Eye (tissue), 1 donor: ENCODE measurements at regions not wholly inside any gene's neighbourhood (a gene's known extent, or its start where the extent isn't known, plus 50 kb on each side); places are given as distances from the start of the nearest gene placed in this dataset.
"Not testable (repeated sequence)": the region's sequence is repeated elsewhere in the genome, so short reads cannot be mapped to it uniquely, and the experiment has no call there.

Experiments used
- DNase-seq: peaks from one replicate; pipeline ENCODE4 v3.0.0-alpha.2; 2015

DNA sequence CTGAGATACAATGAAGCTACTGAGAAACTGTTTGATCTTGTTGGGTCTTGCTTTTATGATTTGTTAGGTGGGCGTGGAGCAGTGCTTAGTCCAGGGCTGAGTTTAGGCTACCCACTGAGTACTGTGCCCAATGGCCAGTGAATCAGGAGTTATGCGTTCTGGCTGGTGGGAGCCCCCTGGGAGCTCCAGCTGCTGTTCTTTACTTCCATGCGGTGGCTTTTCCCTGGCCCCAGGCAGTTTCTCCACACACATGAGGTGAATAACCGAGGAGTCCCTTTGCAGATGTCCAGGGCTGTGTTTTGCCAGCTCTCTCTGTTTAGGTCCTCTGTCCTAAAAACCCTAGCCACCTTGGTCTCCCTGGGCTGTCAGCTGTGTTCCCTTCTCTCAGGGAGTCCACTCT, 106.5 kb downstream of the KLF13 start:
- peak; percentile 38 for DNase-seq

DNA sequence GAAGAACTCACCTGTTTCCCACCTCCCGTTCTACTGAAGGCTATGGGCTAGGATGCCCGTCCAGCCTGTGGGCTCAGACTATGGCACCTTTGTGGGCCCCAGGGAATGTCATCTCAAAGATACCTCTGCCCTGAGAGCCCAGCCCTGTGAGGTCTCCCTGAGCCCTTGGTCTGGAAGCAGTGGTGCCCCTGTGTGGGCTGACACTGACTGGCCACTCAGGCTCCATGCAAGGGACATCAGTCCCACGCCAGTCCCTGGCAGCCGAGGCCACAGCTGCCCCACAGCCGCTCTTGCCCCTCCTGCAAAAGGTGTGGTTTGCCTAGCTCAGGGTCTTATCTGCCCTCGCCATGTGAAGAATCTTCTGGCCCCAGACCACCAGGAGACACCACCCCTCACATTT, 106.9 kb downstream of the KLF13 start:
- no peak for DNase-seq

DNA sequence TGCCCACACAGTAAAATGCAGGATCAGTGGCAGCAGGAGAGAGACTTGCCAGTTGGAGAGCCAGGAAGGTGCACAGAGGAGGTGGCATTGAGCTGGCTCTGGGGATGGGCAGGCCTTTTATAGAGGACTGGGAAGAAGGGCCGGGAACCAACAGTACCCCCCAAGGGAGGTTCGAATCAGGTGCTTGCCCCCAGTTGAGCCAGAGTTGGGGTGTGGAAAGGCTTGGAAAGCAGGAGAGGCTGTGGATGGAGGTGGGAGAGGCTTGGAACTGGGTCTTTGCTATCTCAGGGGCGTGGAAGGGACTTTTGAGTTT, 107.6 kb downstream of the KLF13 start:
- DNase-seq, result no peak

DNA sequence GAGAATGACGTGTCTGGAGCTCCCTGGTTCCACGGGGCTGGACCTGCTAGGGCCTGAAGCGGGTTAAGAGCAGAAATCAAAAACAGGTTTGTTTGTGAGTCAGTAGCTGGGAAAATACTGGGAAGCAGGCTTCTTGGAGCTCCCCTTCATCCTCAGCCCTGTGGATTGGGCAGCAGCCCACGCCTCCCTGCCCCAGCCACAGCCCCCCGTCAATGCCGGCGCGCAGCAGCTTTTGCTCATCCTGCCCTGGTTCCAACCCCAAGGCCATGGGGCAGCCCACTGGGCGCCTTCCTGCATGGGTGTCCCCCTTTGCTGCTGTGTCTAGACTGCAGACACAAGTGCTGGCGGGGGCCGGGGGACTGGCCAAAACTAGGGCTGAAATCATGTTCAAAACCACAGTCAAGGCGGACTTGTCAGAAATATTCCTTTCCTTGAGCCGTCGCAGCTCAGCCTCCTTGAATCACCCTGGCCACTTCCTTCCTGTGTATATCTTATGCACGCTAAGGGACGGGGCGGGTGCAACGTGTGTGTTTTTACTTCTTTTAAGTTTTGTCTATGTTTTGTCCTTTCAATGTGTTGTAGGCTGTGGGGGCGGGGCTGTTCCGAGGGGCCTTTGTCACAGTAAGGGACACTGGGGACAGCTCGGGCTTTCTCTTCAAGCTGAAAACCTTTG, 108.1 kb downstream of the KLF13 start:
- DNase-seq, result no peak

- peak; percentile 85 for DNase-seq
These were observed 108.8 kb downstream of the KLF13 start for GRCh38 chr15:31435261-31435911.

DNA sequence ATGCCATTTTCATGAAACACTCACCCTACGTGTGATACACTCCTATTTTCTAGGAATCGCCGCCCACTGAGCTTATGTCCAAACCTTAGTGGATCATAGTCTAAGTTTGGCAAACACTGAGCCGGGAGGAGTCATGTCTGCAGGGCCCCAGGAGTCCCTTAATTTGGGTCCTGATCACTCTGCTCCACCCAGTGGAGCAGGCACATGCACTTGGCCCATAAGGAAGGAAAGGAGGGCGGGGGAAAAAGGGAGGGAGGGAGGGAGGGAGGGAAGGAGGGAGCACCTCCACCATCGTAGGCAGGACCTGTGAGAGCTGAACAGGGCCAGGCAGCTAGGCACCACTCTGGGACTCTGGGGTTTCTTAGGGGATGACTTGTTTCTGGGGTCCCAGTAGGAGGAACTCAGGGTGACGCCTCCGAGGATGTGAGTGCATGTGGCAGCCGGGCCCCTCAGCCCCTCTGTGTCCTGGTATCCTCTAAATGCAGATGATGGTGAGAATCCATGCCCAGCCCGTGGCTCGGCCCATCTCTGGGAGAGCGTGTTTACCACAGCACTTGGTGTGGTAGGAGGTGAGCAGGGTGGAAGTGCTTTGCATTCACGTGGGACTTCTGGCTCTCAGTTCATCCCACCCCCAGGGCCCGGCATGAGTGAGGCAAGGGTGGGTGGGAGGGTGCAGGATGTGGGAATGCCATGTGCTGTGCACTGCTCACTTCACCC, 109.4 kb downstream of the KLF13 start:
- no peak for DNase-seq

DNA sequence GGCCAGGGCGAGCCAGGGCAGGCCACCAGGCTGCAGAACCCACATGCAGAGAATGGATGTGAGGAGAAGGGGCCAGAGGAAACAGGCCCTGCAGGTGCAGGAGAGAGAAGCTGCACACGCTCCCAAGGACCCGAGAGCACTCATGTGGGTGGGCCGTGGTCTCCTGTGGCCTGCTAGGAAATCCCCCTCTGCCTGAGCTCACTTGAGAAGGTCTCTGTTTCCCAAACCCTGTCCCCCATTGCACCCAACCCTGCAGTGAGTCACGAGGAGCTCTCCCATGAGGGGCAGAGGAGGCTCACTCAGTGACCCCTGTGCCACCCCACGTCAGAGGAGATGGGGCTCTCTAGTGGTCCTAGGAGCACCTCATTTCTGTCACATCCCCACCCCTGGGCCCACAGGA, 111.1 kb downstream of the KLF13 start:
- DNase-seq, result no peak

DNA sequence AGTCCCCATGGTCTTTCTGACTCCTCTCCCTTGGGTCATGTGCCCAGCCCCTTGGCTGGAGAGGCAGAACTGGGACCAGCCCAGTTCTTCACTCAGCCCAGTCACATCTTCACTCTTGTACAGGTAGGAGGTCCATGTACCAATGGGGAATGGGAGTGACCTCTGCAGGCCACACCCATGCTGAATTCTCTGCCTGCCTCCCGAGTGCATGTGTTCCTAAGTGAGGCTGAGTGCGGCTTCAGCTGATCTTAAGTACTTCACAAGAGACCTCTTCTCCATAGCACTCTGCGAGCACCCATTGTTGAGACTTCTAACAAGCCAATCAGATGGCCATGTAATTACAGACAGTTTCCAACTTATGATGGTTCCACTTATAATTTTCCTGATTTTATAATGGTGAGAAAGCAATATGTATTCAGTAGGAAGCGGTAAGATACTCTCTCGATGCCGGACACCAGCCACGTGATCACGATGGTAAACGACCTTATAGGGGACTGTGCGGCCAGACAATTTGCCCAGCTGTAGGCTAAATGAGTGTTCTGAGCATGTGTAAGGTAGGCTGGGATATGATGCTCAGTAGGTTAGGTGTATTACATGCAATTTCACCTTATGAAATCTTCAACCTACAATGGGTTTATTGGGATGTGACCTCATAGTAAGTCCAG, 112.1 kb downstream of the KLF13 start:
- no peak for DNase-seq

DNA sequence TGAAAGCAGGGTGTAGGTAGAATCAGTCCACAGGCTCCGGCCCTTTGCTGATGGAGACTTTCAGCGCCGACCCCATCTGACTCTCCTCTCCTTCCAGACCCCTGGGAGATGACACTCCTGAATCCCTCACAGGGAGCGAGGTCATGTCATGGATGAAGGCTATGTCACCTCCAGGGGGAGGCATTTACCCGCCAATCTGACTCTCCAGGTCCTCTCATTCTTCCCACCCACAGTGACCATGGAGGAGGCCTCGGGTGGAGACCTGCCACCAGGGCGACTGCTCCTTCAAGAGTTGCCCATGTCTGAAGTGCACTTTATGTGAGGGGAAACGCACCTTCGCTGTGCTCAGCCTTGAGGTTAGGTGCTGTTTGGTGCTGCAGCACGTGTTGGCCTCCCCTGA, 112.7 kb downstream of the KLF13 start:
- peak; percentile 15 for DNase-seq

GRCh38 chr15:31440216-31440615, 113.6 kb downstream of the KLF13 start:
- DNase-seq, result not testable (repeated sequence)

DNA sequence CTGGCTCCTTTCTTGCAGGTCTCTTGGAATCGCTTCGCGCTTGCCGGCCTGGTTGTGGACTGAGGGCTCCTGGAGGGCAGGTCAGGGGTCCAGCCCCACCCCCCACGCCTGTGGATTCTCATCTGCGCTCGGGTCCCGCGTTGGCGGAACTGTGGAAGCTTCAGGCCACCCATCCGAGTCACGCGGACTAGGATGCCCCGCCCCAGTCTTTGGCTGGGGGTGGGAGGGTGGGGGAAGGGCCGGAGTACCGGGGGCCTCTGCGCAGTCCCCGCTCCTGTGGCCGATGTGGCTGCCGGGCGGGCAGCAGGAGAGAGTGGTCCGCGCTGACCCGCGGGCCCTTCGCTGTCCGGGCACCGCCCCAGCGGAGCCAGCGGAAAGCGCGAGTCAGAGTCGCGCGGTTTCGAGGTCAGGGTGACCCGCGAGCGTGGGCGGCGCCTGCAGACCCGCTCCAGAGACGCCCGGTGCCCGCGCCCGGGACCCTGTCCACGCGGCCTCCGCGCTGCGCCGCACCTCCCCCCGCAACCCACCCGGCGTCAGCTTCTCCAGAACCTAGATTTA, 114.2 kb downstream of the KLF13 start:
- peak; percentile 61 for DNase-seq

- no peak for DNase-seq
These were observed 115.6 kb downstream of the KLF13 start for GRCh38 chr15:31442226-31442625.

GRCh38 chr15:31442699-31443111, 116.1 kb downstream of the KLF13 start:
- peak; percentile 49 for DNase-seq

GRCh38 chr15:31444844-31445243, 118.2 kb downstream of the KLF13 start:
- no peak for DNase-seq

DNA sequence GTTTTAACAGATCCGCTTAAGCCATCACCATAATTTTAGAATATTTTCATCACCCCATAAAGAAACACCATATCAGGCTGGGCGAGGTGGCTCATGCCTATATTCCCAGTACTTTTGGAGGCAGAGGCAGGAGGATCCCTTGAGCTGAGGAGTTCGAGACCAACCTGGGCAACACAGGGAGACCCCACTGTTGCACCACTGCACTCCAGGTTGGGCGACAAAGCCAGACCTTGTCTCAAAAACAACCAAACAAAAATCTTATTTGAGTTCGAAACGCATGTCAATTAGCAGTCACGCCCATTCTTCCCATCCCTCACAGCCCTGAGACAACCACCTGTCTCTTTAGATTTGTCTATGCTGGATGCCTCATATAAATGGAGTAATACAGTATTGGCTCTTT, 119.9 kb downstream of the KLF13 start:
- no peak for DNase-seq

GRCh38 chr15:31447931-31448634, 121.4 kb downstream of the KLF13 start:
- no peak for DNase-seq

- DNase-seq, result no peak
These were observed 122.0 kb downstream of the KLF13 start for GRCh38 chr15:31448635-31448979.

GRCh38 chr15:31452595-31453557, 126.2 kb downstream of the KLF13 start:
- DNase-seq, result no peak

- no peak for DNase-seq
These were observed 127.1 kb downstream of the KLF13 start for GRCh38 chr15:31453558-31454318.

DNA sequence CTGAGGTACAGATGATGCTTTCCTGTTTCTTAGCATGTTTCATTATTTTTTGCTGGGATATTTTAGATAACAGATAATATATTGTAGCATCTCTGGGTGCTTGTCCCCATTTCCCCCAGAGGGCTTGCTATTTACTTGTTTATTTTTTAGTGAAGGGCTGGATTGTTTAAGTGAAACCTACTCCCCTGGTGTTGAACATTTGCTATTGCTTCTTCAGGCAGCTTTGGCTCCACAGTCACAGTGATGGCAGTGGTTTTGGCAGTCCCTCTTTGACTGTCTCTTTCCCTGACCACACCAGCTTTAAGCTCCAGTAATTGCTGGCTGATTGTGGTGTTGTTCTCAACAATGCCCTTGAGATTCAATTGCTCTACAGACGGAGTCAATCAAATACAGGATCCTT, 128.9 kb downstream of the KLF13 start:
- DNase-seq, result no peak
